Thoracic aorta (tissue), 2 donors: ENCODE measurements at regions not wholly inside any gene's neighbourhood (a gene's known extent, or its start where the extent isn't known, plus 50 kb on each side); places are given as distances from the start of the nearest gene placed in this dataset.

Source experiments
- ATAC-seq: fragments of 150-250 bp; one replicate; pipeline ENCODE4 v1.8.0; 2017; ENCODE audit warnings: low read depth; ENCODE audit not compliant: insufficient number of reproducible peaks, low FRiP score
- DNase-seq: peaks from one replicate; pipeline ENCODE4 v3.0.0-alpha.2; 2020; ENCODE audit warnings: low spot score
- H3K27ac ChIP-seq, 2 donors: fragments of 200-600 bp; sonication (generic); 1 replicate in 1 of 2; 2 replicates in 1 of 2; pipeline ENCODE4 v1.5.1; 2016; ENCODE audit warnings: mild to moderate bottlenecking in 2 of 2, moderate library complexity in 2 of 2
- H3K27me3 ChIP-seq: fragments of 200-600 bp; sonication (generic); replicated peaks from 2 replicates; pipeline ENCODE4 v1.6.0; 2016; ENCODE audit warnings: mild to moderate bottlenecking; ENCODE audit not compliant: insufficient read depth
- H3K36me3 ChIP-seq: fragments of 200-600 bp; sonication (generic); one replicate; pipeline ENCODE4 v1.5.1; 2016
- H3K4me1 ChIP-seq, 2 donors: fragments of 200-600 bp; sonication (generic); 1 replicate in 1 of 2; 2 replicates in 1 of 2; pipeline versions ENCODE4 v1.5.1 to v1.6.0; 2016; ENCODE audit warnings: low read depth in 2 of 2, mild to moderate bottlenecking in 1 of 2; ENCODE audit not compliant: control insufficient read depth in 1 of 2
- H3K4me3 ChIP-seq: fragments of 200-600 bp; sonication (generic); 2 replicates; pipeline ENCODE4 v1.5.1; 2016; ENCODE audit warnings: mild to moderate bottlenecking
- H3K9me3 ChIP-seq: fragments of 200-600 bp; sonication (generic); 2 replicates; pipeline ENCODE4 v1.5.1; 2016
- CTCF ChIP-seq: fragments of 200-600 bp; sonication (generic); IDR thresholded peaks from one replicate; pipeline ENCODE4 v1.5.1; 2019; ENCODE audit warnings: antibody characterized with exemption

GRCh38 chr6:14222956-14223355 is 105.4 kb downstream of the CD83 start:
- no peaks in the 10 kb centered on the region for H3K27me3 ChIP-seq
- no peaks in the 10 kb centered on the region for H3K4me1 ChIP-seq
- peaks cover 4% of the 10 kb centered on the region for H3K9me3 ChIP-seq
- H3K4me3 ChIP-seq = no peak overlapping the region
- DNase-seq (no peak), ATAC-seq (no peak)
- no peak overlapping the region for H3K27ac ChIP-seq
- no peaks in the 10 kb centered on the region for H3K36me3 ChIP-seq
- TF ChIP-seq CTCF = no peak

- Histone ChIP-seq H3K36me3 (no peaks in the 10 kb centered on the region), H3K27ac (no peak overlapping the region), H3K9me3 (peaks cover 4% of the 10 kb centered on the region), H3K4me1 (no peaks in the 10 kb centered on the region), H3K27me3 (no peaks in the 10 kb centered on the region), H3K4me3 (no peak overlapping the region)
- DNase-seq (no peak), ATAC-seq (no peak)
- TF ChIP-seq CTCF = no peak
These were observed 107.0 kb downstream of the CD83 start for GRCh38 chr6:14224359-14225103.

GRCh38 chr6:14226051-14226660 is 108.6 kb downstream of the CD83 start:
- TF ChIP-seq CTCF = no peak
- no peaks in the 10 kb centered on the region for H3K27me3 ChIP-seq
- ATAC-seq = no peak
- H3K4me3 ChIP-seq = no peak overlapping the region
- DNase-seq = no peak
- no peaks in the 10 kb centered on the region for H3K4me1 ChIP-seq
- H3K9me3 ChIP-seq = peaks cover 4% of the 10 kb centered on the region
- H3K36me3 ChIP-seq = no peaks in the 10 kb centered on the region
- no peak overlapping the region for H3K27ac ChIP-seq

DNA sequence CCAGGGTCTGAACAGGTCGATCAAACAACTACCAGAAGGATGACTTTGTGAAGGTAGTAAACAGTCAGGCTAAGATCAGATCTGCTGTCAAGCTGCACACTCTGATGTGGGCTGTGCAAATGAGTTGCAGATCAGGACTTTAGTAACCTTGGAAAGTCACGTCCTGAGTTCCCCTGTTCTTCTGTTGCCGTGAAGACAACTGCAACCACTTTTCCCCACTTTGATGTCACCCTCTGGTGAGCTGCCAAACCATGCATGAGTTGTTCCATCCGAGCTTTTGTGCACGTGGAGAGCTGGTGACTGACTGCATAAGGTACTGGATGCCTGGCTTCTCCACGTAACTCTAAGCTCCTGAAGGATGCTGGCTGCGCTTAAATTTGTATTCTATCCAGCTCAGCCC is 111.0 kb downstream of the CD83 start:
- no peaks in the 10 kb centered on the region for H3K27me3 ChIP-seq
- no peak for ATAC-seq
- no peak for DNase-seq
- H3K4me3 ChIP-seq = no peak overlapping the region
- H3K9me3 ChIP-seq = peaks cover 4% of the 10 kb centered on the region
- H3K27ac ChIP-seq = no peak overlapping the region
- no peaks in the 10 kb centered on the region for H3K36me3 ChIP-seq
- H3K4me1 ChIP-seq = no peaks in the 10 kb centered on the region
- TF ChIP-seq CTCF = no peak

GRCh38 chr6:14231071-14231483 is 113.5 kb downstream of the CD83 start:
- no peak overlapping the region for H3K4me3 ChIP-seq
- no peak overlapping the region for H3K27ac ChIP-seq
- no peaks in the 10 kb centered on the region for H3K27me3 ChIP-seq
- ATAC-seq = no peak
- no peak for DNase-seq
- TF ChIP-seq CTCF = no peak
- H3K36me3 ChIP-seq = no peaks in the 10 kb centered on the region
- H3K9me3 ChIP-seq = peaks cover 1% of the 10 kb centered on the region
- H3K4me1 ChIP-seq = no peaks in the 10 kb centered on the region
